SK-N-SH (cell line): ENCODE measurements at regions not wholly inside any gene's neighbourhood (a gene's known extent, or its start where the extent isn't known, plus 50 kb on each side); places are given as distances from the start of the nearest gene placed in this dataset.

Experiments
- CHD2 ChIP-seq: fragments of 150-350 bp; IDR thresholded peaks from 2 replicates; pipeline ENCODE4 v1.6.1; 2018; ENCODE audit warnings: low read length; ENCODE audit not compliant: partially characterized antibody
- CTCF ChIP-seq: fragments of 200-600 bp; sonication (generic); IDR thresholded peaks from 2 replicates; pipeline ENCODE4 v1.6.1; 2017; ENCODE audit warnings: antibody characterized with exemption, mild to moderate bottlenecking, moderate library complexity
- EP300 ChIP-seq, 2 experiments: IDR thresholded peaks; 2 replicates each; pipeline versions ENCODE4 v1.4.0 to v1.6.1; 2012; ENCODE audit warnings: borderline replicate concordance in 1 of 2, low read depth in 1 of 2, low read length in 1 of 2
- GABPA ChIP-seq: IDR thresholded peaks from 2 replicates; pipeline ENCODE4 v1.4.0; 2012; ENCODE audit warnings: low read depth, mild to moderate bottlenecking
- JUND ChIP-seq: IDR thresholded peaks from 2 replicates; pipeline ENCODE4 v1.4.0; 2012
- PBX3 ChIP-seq: IDR thresholded peaks from 2 replicates; pipeline ENCODE4; 2012
- POLR2AphosphoS5 ChIP-seq: IDR thresholded peaks from 2 replicates; pipeline ENCODE4 v1.6.1; 2012; ENCODE audit warnings: low read depth, low read length
- RAD21 ChIP-seq: IDR thresholded peaks from 2 replicates; pipeline ENCODE4 v1.6.1; 2012; ENCODE audit warnings: mild to moderate bottlenecking, low read length
- REST ChIP-seq: IDR thresholded peaks from 2 replicates; pipeline ENCODE4 v1.6.1; 2012; ENCODE audit warnings: mild to moderate bottlenecking, low read depth, low read length, moderate library complexity
- SMC3 ChIP-seq: IDR thresholded peaks from 2 replicates; pipeline ENCODE4 v1.6.1; 2012; ENCODE audit warnings: low read depth, low read length, improper control_type of control experiment
- TAF1 ChIP-seq: IDR thresholded peaks from 2 replicates; pipeline ENCODE4 v1.6.1; 2012; ENCODE audit warnings: low read depth, mild to moderate bottlenecking, low read length, moderate library complexity, borderline replicate concordance
- USF2 ChIP-seq: fragments of 150-350 bp; IDR thresholded peaks from 2 replicates; pipeline ENCODE4 v1.6.1; 2017; ENCODE audit warnings: antibody characterized with exemption, low read length, low read depth, borderline replicate concordance
- YY1 ChIP-seq: IDR thresholded peaks from 2 replicates; pipeline ENCODE4 v1.4.0; 2012; ENCODE audit warnings: low read depth, mild to moderate bottlenecking

DNA sequence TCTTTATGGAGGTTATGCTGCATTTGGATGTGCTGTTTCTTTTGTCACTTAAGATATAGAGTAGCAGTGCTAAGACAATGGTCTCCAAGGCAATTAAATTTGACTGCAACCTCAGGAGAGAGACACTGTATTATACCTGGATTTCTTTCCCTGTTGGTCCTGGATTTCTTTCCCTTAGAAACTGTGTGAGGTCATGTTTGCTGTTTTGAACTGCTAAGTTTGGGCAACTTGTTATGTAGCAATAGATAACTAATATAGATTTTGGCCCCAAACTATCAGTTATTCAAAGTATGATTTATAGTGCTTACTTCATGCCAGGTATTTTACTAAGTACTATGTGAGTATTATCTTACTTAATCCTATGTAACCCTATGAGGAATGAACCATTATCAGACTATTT, 458.4 kb downstream of the HS3ST3B1 start:
- TF ChIP-seq CTCF: no peak
- TF ChIP-seq POLR2AphosphoS5: no peak
- no peak for TF ChIP-seq TAF1
- TF ChIP-seq SMC3: no peak
- no peak for TF ChIP-seq RAD21
- no peak for TF ChIP-seq REST
- no peak for TF ChIP-seq CHD2
- TF ChIP-seq GABPA: no peak
- TF ChIP-seq YY1: no peak
- no peak for TF ChIP-seq EP300 (IDR thresholded peaks at IDR 0.05; ENCODE audit: borderline replicate concordance in 1 of 2, low read depth in 1 of 2, low read length in 1 of 2)
- TF ChIP-seq JUND: no peak
- no peak for TF ChIP-seq USF2
- no peak for TF ChIP-seq PBX3
